Naive B cell (primary cell): ENCODE measurements at regions not wholly inside any gene's neighbourhood (a gene's known extent, or its start where the extent isn't known, plus 50 kb on each side); places are given as distances from the start of the nearest gene placed in this dataset.

ENCODE experiments used
- ATAC-seq, 2 donors: fragments of 150-1000 bp; cut with Tn5 transposase; 2 replicates each; pipeline ENCODE4 v1.10.0; 2021; ENCODE audit warnings: low read depth in 2 of 2, mild to moderate bottlenecking in 2 of 2, moderate library complexity in 2 of 2
- DNase-seq: peaks from one replicate; pipeline ENCODE4 v3.0.0; 2022
- H3K27ac Mint-ChIP-seq, 6 donors: one replicate each; pipeline ENCODE4 v1.8.0; 2020 to 2022; ENCODE audit warnings: mild to moderate bottlenecking in 6 of 6, mixed read lengths in 6 of 6, moderate library complexity in 5 of 6, inconsistent platforms in 2 of 6
- H3K27me3 Mint-ChIP-seq, 3 donors: one replicate each; pipeline ENCODE4 v1.8.0; 2021 to 2022; ENCODE audit warnings: mixed read lengths in 3 of 3, mild to moderate bottlenecking in 1 of 3
- H3K36me3 Mint-ChIP-seq, 2 donors: one replicate each; pipeline ENCODE4 v1.8.0; 2020 to 2022; ENCODE audit warnings: mixed read lengths in 2 of 2, inconsistent platforms in 1 of 2, mild to moderate bottlenecking in 1 of 2
- H3K4me1 Mint-ChIP-seq, 3 donors: one replicate each; pipeline ENCODE4 v1.8.0; 2020 to 2022; ENCODE audit warnings: mixed read lengths in 3 of 3, inconsistent platforms in 1 of 3, mild to moderate bottlenecking in 1 of 3, moderate library complexity in 1 of 3
- H3K4me3 Mint-ChIP-seq, 8 donors: one replicate each; pipeline ENCODE4 v1.8.0; 2020 to 2022; ENCODE audit warnings: mild to moderate bottlenecking in 8 of 8, mixed read lengths in 8 of 8, moderate library complexity in 8 of 8, inconsistent platforms in 2 of 8
- H3K9me3 Mint-ChIP-seq, 7 donors: one replicate each; pipeline ENCODE4 v1.8.0; 2020 to 2022; ENCODE audit warnings: mixed read lengths in 7 of 7, mild to moderate bottlenecking in 5 of 7, inconsistent platforms in 2 of 7, moderate library complexity in 1 of 7

GRCh38 chr11:39462506-39462905 lies 1996.9 kb downstream of the LRRC4C start:
- Mint-ChIP-seq H3K36me3 (no peaks in the 10 kb centered on the region), H3K4me3 (no peak overlapping the region), H3K27ac (no peak overlapping the region), H3K4me1 (no peaks in the 10 kb centered on the region), H3K27me3 (no peaks in the 10 kb centered on the region), H3K9me3 (peaks cover 0 to 4% (median 2%) of the 10 kb centered on the region in 7 donors)
- DNase-seq = no peak
- ATAC-seq = no peak

DNA sequence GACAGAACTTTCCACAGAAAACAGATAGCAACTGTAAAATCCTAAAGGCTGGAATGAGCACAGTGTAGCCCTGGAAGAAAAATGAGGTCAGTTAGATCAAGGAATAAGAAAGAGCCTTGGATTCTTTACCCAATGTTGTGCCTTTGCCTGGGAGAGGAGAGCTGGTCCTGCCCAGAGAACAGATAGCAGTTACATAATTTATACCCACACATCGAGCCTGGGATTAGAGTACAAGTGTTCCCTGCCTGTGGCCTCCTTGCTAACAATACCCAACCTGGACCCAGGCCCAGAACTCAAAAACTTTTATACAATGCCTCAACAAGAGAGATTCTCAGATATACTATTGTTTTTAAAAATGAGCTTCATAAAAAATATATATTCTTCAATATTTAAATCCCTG lies 1998.4 kb downstream of the LRRC4C start:
- Mint-ChIP-seq H3K36me3 (no peaks in the 10 kb centered on the region), H3K27me3 (no peaks in the 10 kb centered on the region), H3K4me1 (no peaks in the 10 kb centered on the region), H3K27ac (no peak overlapping the region), H3K4me3 (no peak overlapping the region), H3K9me3 (peaks cover 0 to 4% (median 2%) of the 10 kb centered on the region in 7 donors)
- no peak for ATAC-seq
- no peak for DNase-seq

GRCh38 chr11:39459606-39460005 lies 1999.8 kb downstream of the LRRC4C start:
- ATAC-seq (no peak), DNase-seq (no peak)
- no peaks in the 10 kb centered on the region for H3K36me3 Mint-ChIP-seq
- H3K4me3 Mint-ChIP-seq = no peak overlapping the region
- no peaks in the 10 kb centered on the region for H3K27me3 Mint-ChIP-seq
- H3K4me1 Mint-ChIP-seq = no peaks in the 10 kb centered on the region
- H3K27ac Mint-ChIP-seq = no peak overlapping the region
- H3K9me3 Mint-ChIP-seq = peaks cover 0 to 4% (median 2%) of the 10 kb centered on the region in 7 donors

GRCh38 chr11:39458481-39458880 lies 2001.0 kb downstream of the LRRC4C start:
- H3K4me1 Mint-ChIP-seq = no peaks in the 10 kb centered on the region
- no peaks in the 10 kb centered on the region for H3K36me3 Mint-ChIP-seq
- H3K9me3 Mint-ChIP-seq = peaks cover 0 to 4% (median 2%) of the 10 kb centered on the region in 7 donors
- H3K27me3 Mint-ChIP-seq = no peaks in the 10 kb centered on the region
- no peak overlapping the region for H3K27ac Mint-ChIP-seq
- H3K4me3 Mint-ChIP-seq = no peak overlapping the region
- DNase-seq (no peak), ATAC-seq (no peak)

GRCh38 chr11:39443424-39444022 lies 2015.9 kb downstream of the LRRC4C start:
- ATAC-seq = no peak

GRCh38 chr11:39442177-39442576 lies 2017.3 kb downstream of the LRRC4C start:
- no peak overlapping the region for H3K4me3 Mint-ChIP-seq
- H3K9me3 Mint-ChIP-seq = peaks cover 2 to 9% (median 7%) of the 10 kb centered on the region in 7 donors
- no peak overlapping the region for H3K27ac Mint-ChIP-seq
- no peaks in the 10 kb centered on the region for H3K4me1 Mint-ChIP-seq
- H3K36me3 Mint-ChIP-seq = no peaks in the 10 kb centered on the region
- no peaks in the 10 kb centered on the region for H3K27me3 Mint-ChIP-seq
- DNase-seq (no peak), ATAC-seq (no peak)

More at GRCh38 chr11:39443424-39444022, 2015.9 kb downstream of the LRRC4C start:
- H3K9me3 Mint-ChIP-seq = peaks cover 2 to 8% (median 7%) of the 10 kb centered on the region in 7 donors
- no peak overlapping the region for H3K4me3 Mint-ChIP-seq
- no peaks in the 10 kb centered on the region for H3K4me1 Mint-ChIP-seq
- no peaks in the 10 kb centered on the region for H3K27me3 Mint-ChIP-seq
- H3K36me3 Mint-ChIP-seq = no peaks in the 10 kb centered on the region
- no peak for DNase-seq
- no peak overlapping the region for H3K27ac Mint-ChIP-seq

DNA sequence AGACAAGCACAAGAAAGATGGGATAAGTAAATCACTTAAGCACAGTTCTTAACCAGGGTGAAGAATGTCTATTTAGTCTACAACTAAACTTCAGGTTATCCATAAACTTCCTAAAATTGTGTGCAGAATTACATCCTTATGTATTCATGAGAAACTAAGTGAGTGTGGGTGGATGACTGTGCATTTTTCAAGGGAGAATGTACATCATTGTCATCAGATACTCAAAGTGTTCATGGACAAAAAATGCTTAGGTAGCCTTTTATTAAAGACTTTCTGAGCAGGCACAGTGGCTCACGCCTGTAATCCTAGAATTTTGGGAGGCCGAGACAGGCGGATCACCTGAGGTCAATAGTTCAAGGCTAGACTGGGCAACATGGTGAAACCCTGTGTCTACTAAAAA lies 2023.8 kb downstream of the LRRC4C start:
- no peak overlapping the region for H3K27ac Mint-ChIP-seq

DNA sequence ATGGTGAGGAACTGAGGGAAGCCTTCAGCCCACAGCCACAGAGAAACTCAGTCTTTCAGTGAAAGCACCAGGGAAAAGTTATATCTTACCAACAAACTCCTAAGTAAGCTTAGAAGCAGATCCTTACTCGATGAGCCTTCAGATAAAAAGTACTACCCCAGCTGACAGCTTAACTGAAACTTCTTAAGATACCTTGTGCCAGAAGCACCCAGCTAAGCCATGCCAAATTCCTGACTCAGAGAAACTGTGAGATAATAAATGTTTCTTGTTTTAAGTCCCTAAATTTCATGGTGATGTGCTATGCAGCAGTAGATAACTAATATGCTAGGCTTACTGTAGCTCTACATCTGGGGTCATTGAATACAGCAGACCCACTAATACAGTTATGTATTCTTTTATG lies 2025.0 kb downstream of the LRRC4C start:
- Mint-ChIP-seq H3K9me3 (peaks cover 0 to 9% (median 2%) of the 10 kb centered on the region in 7 donors), H3K27ac (no peak overlapping the region), H3K36me3 (no peaks in the 10 kb centered on the region), H3K27me3 (no peaks in the 10 kb centered on the region), H3K4me3 (no peak overlapping the region), H3K4me1 (no peaks in the 10 kb centered on the region)
- DNase-seq = no peak
- no peak for ATAC-seq

More for the DNA sequence above, 2023.8 kb downstream of the LRRC4C start:
- no peak for ATAC-seq
- H3K9me3 Mint-ChIP-seq = peaks cover 0 to 10% (median 4%) of the 10 kb centered on the region in 7 donors
- no peaks in the 10 kb centered on the region for H3K36me3 Mint-ChIP-seq
- H3K4me1 Mint-ChIP-seq = no peaks in the 10 kb centered on the region
- H3K27me3 Mint-ChIP-seq = no peaks in the 10 kb centered on the region
- H3K4me3 Mint-ChIP-seq = no peak overlapping the region
- no peak for DNase-seq

GRCh38 chr11:39432929-39433328 lies 2026.5 kb downstream of the LRRC4C start:
- Mint-ChIP-seq H3K27ac (no peak overlapping the region), H3K9me3 (peaks cover 0 to 7% (median under 1%) of the 10 kb centered on the region in 7 donors), H3K36me3 (no peaks in the 10 kb centered on the region), H3K4me3 (no peak overlapping the region), H3K27me3 (no peaks in the 10 kb centered on the region), H3K4me1 (no peaks in the 10 kb centered on the region)
- no peak for DNase-seq
- no peak for ATAC-seq

DNA sequence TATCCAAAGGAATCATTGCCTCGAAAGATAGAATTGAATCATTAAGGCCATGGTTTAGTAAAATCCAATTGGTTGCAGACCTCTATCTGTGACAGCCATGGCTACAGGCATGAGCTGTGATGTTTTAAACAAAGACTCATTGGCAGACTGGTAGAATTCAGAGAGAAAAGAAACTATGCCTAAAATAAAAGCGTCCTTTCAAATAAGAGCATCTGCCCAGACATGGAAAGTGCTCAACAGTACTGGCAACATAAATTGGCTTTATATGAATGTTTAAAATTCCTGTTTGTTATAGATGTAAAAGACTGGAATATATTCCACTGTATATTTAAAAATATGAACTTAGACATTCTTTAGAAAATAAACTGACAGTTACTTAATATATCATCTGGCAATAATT lies 2034.2 kb downstream of the LRRC4C start:
- Mint-ChIP-seq H3K4me3 (no peak overlapping the region), H3K4me1 (no peaks in the 10 kb centered on the region), H3K9me3 (peaks cover 0 to 9% (median 0%) of the 10 kb centered on the region in 7 donors), H3K27ac (no peak overlapping the region), H3K36me3 (no peaks in the 10 kb centered on the region), H3K27me3 (no peaks in the 10 kb centered on the region)
- DNase-seq (no peak), ATAC-seq (no peak)

GRCh38 chr11:39412117-39412516 lies 2047.3 kb downstream of the LRRC4C start:
- H3K27me3 Mint-ChIP-seq = no peaks in the 10 kb centered on the region
- no peaks in the 10 kb centered on the region for H3K36me3 Mint-ChIP-seq
- H3K4me3 Mint-ChIP-seq = no peak overlapping the region
- H3K27ac Mint-ChIP-seq = no peak overlapping the region
- no peaks in the 10 kb centered on the region for H3K4me1 Mint-ChIP-seq
- peaks cover 4 to 25% (median 9%) of the 10 kb centered on the region in 7 donors for H3K9me3 Mint-ChIP-seq
- ATAC-seq (no peak), DNase-seq (no peak)

- Mint-ChIP-seq H3K4me3 (no peak overlapping the region), H3K27ac (no peak overlapping the region), H3K9me3 (peaks cover 0 to 8% (median 2%) of the 10 kb centered on the region in 7 donors), H3K4me1 (no peaks in the 10 kb centered on the region), H3K36me3 (no peaks in the 10 kb centered on the region), H3K27me3 (no peaks in the 10 kb centered on the region)
- no peak for ATAC-seq
- DNase-seq = no peak
Observed at GRCh38 chr11:39385911-39386310, 2073.5 kb downstream of the LRRC4C start.

- H3K9me3 Mint-ChIP-seq = no peaks in the 10 kb centered on the region
- H3K4me3 Mint-ChIP-seq = no peak overlapping the region
- no peak for ATAC-seq
- DNase-seq = no peak
- H3K27ac Mint-ChIP-seq = no peak overlapping the region
- no peaks in the 10 kb centered on the region for H3K36me3 Mint-ChIP-seq
- no peaks in the 10 kb centered on the region for H3K27me3 Mint-ChIP-seq
- H3K4me1 Mint-ChIP-seq = peaks cover 4 to 10% (median 6%) of the 10 kb centered on the region in 3 donors
Observed at GRCh38 chr11:39374963-39375698, 2084.3 kb downstream of the LRRC4C start.

DNA sequence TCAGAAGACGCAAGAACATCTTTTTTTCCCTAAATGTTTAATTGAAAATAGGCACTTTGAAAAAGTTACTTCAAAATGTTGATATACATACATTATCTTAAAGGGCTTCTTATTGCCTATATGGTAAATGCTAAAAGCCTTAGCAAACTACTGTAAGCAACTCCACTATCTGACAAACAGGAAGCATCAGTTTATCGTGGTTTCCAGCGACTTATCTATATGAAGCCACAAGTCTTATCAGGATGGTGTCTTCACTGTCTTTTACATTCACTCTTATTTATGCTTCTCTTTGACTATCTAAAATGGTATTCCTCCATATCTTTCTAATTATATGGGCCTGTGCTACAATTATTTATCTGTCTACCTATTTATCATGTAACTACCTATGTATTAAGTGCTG lies 2091.9 kb downstream of the LRRC4C start:
- no peak for ATAC-seq

More for the DNA sequence above, 2091.9 kb downstream of the LRRC4C start:
- no peak overlapping the region for H3K27ac Mint-ChIP-seq
- no peaks in the 10 kb centered on the region for H3K9me3 Mint-ChIP-seq
- H3K27me3 Mint-ChIP-seq = no peaks in the 10 kb centered on the region
- no peak for DNase-seq
- no peaks in the 10 kb centered on the region for H3K36me3 Mint-ChIP-seq
- H3K4me1 Mint-ChIP-seq = peaks cover 0 to 6% (median 0%) of the 10 kb centered on the region in 3 donors
- no peak overlapping the region for H3K4me3 Mint-ChIP-seq
